ENCODE measurements at regions not wholly inside any gene's neighbourhood (a gene's known extent, or its start where the extent isn't known, plus 50 kb on each side); places are given as distances from the start of the nearest gene placed in this dataset.

DNA sequence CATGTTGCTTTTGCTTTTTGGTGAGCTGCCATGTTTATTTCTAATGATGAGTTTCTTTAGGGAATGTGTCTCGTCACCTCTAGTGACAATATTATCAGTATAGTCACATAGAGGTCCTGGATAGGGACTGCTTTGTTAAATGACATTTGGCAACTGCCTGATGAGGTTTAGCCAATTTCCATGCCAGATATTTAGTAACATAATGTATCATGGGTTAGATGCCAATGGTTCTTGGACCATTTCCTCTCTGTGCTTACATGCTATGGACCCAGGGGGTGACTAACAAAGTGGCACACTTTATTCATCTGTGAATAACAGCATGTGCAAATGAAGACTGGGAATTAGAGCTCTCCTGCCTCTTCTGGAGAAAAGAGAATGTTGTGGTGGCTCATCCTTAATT is 56.2 kb upstream of the RAB27B start:
- intact Hi-C loops (cut with DNase I; ENCODE audit: low total_unique reads), result no loop called here
- Histone ChIP-seq H3K4me1 (no peaks in the 10 kb centered on the region), H3K36me3 (no peaks in the 10 kb centered on the region), H3K27me3 (no peaks in the 10 kb centered on the region), H3K4me3 (no peak overlapping the region), H3K9me3 (no peaks in the 10 kb centered on the region), H3K27ac (no peak overlapping the region)
- TF ChIP-seq, protein P1, sequence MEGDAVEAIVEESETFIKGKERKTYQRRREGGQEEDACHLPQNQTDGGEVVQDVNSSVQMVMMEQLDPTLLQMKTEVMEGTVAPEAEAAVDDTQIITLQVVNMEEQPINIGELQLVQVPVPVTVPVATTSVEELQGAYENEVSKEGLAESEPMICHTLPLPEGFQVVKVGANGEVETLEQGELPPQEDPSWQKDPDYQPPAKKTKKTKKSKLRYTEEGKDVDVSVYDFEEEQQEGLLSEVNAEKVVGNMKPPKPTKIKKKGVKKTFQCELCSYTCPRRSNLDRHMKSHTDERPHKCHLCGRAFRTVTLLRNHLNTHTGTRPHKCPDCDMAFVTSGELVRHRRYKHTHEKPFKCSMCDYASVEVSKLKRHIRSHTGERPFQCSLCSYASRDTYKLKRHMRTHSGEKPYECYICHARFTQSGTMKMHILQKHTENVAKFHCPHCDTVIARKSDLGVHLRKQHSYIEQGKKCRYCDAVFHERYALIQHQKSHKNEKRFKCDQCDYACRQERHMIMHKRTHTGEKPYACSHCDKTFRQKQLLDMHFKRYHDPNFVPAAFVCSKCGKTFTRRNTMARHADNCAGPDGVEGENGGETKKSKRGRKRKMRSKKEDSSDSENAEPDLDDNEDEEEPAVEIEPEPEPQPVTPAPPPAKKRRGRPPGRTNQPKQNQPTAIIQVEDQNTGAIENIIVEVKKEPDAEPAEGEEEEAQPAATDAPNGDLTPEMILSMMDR (IDR thresholded peaks at IDR 0.05), result no peak
- no peak for DNase-seq

DNA sequence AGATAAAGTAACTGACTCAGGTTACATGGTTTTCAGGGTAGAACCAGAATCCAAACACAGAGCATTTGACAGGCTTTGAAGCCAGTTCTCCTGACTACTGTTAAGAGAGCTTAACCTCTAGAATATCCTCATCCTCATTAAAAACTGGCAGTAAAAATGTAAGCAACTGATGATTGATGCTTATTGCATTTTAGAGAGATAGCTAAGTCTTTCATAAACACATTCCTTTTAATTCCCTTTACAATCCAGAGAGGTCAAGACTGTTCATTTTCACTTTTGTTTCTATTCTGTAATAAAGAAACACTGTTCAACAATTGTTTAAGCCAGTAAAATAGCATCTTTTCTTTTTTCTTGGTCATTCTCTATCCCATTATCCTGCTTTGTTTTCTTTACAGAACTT is 53.9 kb upstream of the RAB27B start:
- TF ChIP-seq, protein P1 (IDR thresholded peaks at IDR 0.05), result no peak
- H3K4me3 ChIP-seq, result no peak overlapping the region
- no peak overlapping the region for H3K27ac ChIP-seq
- intact Hi-C loops (cut with DNase I; ENCODE audit: low total_unique reads), result no loop called here
- no peaks in the 10 kb centered on the region for H3K27me3 ChIP-seq
- no peak for DNase-seq
- H3K36me3 ChIP-seq, result no peaks in the 10 kb centered on the region
- no peaks in the 10 kb centered on the region for H3K9me3 ChIP-seq
- H3K4me1 ChIP-seq, result no peaks in the 10 kb centered on the region

DNA sequence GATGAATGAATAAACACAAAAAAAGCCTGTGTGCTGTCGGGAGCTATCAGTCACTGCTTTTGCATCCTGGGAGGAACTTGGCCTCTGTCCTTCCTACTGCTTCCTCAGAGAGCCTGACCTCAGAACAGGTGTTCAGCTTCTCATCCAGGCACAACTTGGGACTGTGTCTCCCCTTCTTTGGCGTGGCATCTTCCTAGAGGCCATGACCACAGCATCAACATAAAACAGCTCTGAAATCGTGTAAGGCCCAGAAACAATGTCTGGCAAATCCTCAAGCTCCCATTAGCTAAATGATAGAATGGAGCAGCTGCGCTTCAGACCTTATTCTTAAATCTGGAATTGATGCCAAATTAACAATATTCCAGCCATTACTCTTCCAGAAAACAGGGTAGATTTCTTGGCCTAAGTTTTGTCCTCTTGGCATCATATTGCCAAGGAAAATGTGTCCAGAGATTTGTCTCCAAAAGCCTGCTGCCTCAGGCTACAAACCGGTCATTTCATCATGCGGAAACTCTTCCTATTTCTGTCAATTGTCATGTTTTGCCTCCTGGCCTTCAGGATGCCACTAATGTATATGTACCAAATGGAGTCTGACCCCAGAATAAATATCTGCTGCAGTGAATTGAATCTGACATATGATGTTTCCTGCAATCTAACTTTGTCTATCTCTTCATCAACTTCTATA is 53.2 kb upstream of the RAB27B start:
- intact Hi-C loops (cut with DNase I; ENCODE audit: low total_unique reads), result no loop called here
- Histone ChIP-seq H3K27ac (no peak overlapping the region), H3K4me3 (no peak overlapping the region), H3K36me3 (no peaks in the 10 kb centered on the region), H3K27me3 (no peaks in the 10 kb centered on the region), H3K9me3 (no peaks in the 10 kb centered on the region), H3K4me1 (no peaks in the 10 kb centered on the region)
- TF ChIP-seq, protein P1 (IDR thresholded peaks at IDR 0.05), result no peak
- DNase-seq, result no peak

DNA sequence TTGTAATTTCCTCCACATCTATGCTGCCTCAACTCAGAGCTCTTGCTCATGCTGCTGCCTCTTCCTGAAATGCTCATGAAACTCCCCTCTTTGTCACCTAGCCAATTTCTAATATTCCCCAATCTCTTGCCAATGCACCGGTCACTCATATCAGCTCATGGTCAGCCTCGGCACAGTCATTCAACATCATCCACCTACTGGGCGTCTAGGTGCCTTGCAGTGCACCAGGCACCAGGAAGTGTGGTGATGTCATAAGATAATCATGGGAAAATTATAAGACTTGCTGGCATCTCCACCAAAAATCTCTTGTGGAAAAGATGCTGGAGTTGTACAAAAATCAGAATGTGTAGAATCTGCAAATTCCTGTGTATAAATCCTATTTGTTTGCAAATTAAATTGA is 52.6 kb upstream of the RAB27B start:
- H3K4me3 ChIP-seq, result no peak overlapping the region
- H3K9me3 ChIP-seq, result no peaks in the 10 kb centered on the region
- TF ChIP-seq, protein P1 (IDR thresholded peaks at IDR 0.05), result no peak
- no peaks in the 10 kb centered on the region for H3K36me3 ChIP-seq
- intact Hi-C loops (cut with DNase I; ENCODE audit: low total_unique reads), result no loop called here
- no peak overlapping the region for H3K27ac ChIP-seq
- no peaks in the 10 kb centered on the region for H3K4me1 ChIP-seq
- H3K27me3 ChIP-seq, result no peaks in the 10 kb centered on the region
- DNase-seq, result no peak

DNA sequence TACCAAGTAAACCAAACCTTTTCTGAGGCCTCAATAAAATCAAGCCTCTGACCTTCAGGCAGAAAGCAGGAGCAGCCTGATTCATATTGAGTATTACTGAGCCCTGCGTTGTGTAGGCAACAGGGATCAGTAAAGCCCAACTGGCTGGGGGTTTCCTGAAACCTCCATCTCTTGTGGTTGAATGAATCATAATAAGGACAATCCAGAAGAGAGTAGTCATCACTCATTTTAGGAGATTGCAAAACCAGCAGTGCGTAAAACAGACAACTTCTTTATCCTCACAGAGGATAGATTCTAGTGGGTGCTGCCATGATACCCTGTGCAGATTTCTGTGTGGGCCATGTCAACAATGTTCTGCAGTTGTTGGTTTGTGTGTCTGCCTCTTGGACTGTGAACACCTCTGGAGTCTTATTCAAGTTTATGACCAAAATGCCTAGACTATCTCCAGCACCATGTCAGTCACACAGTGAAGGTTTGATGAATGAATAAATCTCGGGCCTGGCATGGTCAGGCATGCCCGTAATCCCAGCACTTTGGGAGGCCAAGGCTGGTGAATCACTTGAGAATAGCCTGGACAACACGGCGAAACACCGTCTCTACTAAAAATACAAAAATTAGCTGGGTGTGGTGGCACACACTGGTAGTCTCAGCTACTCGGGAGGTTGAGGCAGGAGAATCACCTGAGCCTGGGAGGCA is 51.8 kb upstream of the RAB27B start:
- intact Hi-C loops (cut with DNase I; ENCODE audit: low total_unique reads), result no loop called here
- TF ChIP-seq, protein P1 (IDR thresholded peaks at IDR 0.05), result no peak
- DNase-seq, result peak in 1 of 2 donors; percentile 35
- no peaks in the 10 kb centered on the region for H3K4me1 ChIP-seq
- no peaks in the 10 kb centered on the region for H3K36me3 ChIP-seq
- H3K27ac ChIP-seq, result no peak overlapping the region
- H3K27me3 ChIP-seq, result no peaks in the 10 kb centered on the region
- H3K4me3 ChIP-seq, result no peak overlapping the region
- H3K9me3 ChIP-seq, result no peaks in the 10 kb centered on the region

All from tibial artery (tissue), 4 donors.